ENCODE measurements at regions not wholly inside any gene's neighbourhood (a gene's known extent, or its start where the extent isn't known, plus 50 kb on each side); places are given as distances from the start of the nearest gene placed in this dataset.

- no peak for DNase-seq
Measured at GRCh38 chr5:105448271-105448670, 1885.7 kb upstream of the NUDT12 start.

- no peak for DNase-seq
Measured at GRCh38 chr5:105430516-105430915, 1867.9 kb upstream of the NUDT12 start.

- no peak for DNase-seq
Measured at GRCh38 chr5:105428451-105429380, 1866.1 kb upstream of the NUDT12 start.

GRCh38 chr5:105414067-105414466 is 1851.5 kb upstream of the NUDT12 start:
- no peak for DNase-seq

GRCh38 chr5:105413406-105413990 is 1850.9 kb upstream of the NUDT12 start:
- DNase-seq: no peak

- no peak for DNase-seq
Measured at GRCh38 chr5:105409695-105410094, 1847.1 kb upstream of the NUDT12 start.

GRCh38 chr5:105407200-105407599 is 1844.6 kb upstream of the NUDT12 start:
- no peak for DNase-seq

- DNase-seq: no peak
Measured at GRCh38 chr5:105397749-105398148, 1835.2 kb upstream of the NUDT12 start.

- no peak for DNase-seq
Measured at GRCh38 chr5:105392710-105393149, 1830.1 kb upstream of the NUDT12 start.

- no peak for DNase-seq
Measured at GRCh38 chr5:105392122-105392709, 1829.6 kb upstream of the NUDT12 start.

- no peak for DNase-seq
Measured at GRCh38 chr5:105380126-105380525, 1817.5 kb upstream of the NUDT12 start.

- DNase-seq: no peak
Measured at GRCh38 chr5:105371169-105371568, 1808.6 kb upstream of the NUDT12 start.

- no peak for DNase-seq
Measured at GRCh38 chr5:105350486-105351140, 1788.0 kb upstream of the NUDT12 start.

GRCh38 chr5:105331558-105331957 is 1769.0 kb upstream of the NUDT12 start:
- DNase-seq: no peak

- DNase-seq: no peak
Measured at GRCh38 chr5:105330185-105330584, 1767.6 kb upstream of the NUDT12 start.

GRCh38 chr5:105304859-105305258 is 1742.3 kb upstream of the NUDT12 start:
- DNase-seq: no peak

GRCh38 chr5:105288946-105289345 is 1726.4 kb upstream of the NUDT12 start:
- no peak for DNase-seq

GRCh38 chr5:105283134-105283533 is 1720.5 kb upstream of the NUDT12 start:
- no peak for DNase-seq

GRCh38 chr5:105274079-105274478 is 1711.5 kb upstream of the NUDT12 start:
- no peak for DNase-seq

- DNase-seq: no peak
Measured at GRCh38 chr5:105263515-105263914, 1700.9 kb upstream of the NUDT12 start.

- no peak for DNase-seq
Measured at GRCh38 chr5:105259581-105260217, 1697.1 kb upstream of the NUDT12 start.

GRCh38 chr5:105238561-105238960 is 1676.0 kb upstream of the NUDT12 start:
- no peak for DNase-seq

All from stimulated activated CD4-positive, alpha-beta T cell treated with anti-CD3 and anti-CD28 coated beads, Interleukin-1b, Interleukin-23, amount 100 ng/mL, for 48 hours (primary cell).